ENCODE measurements at regions not wholly inside any gene's neighbourhood (a gene's known extent, or its start where the extent isn't known, plus 50 kb on each side); places are given as distances from the start of the nearest gene placed in this dataset.

- peak; percentile 59 for ATAC-seq
- Mint-ChIP-seq H3K36me3 (no peaks in the 10 kb centered on the region), H3K27ac (no peak overlapping the region), H3K9me3 (peaks cover 11% of the 10 kb centered on the region), H3K4me1 (peaks cover 6% of the 10 kb centered on the region), H3K4me3 (no peak overlapping the region)
- DNase-seq (ENCODE audit: low spot score in 2 of 2), result no peak
These were observed 278.4 kb downstream of the TMX3 start for GRCh38 chr18:68436485-68436884.

GRCh38 chr18:68435581-68435980 lies 279.3 kb downstream of the TMX3 start:
- no peak for DNase-seq (ENCODE audit: low spot score in 2 of 2)
- no peak overlapping the region for H3K4me3 Mint-ChIP-seq
- H3K9me3 Mint-ChIP-seq, result peaks cover 11% of the 10 kb centered on the region
- no peak for ATAC-seq
- H3K27ac Mint-ChIP-seq, result no peak overlapping the region
- H3K36me3 Mint-ChIP-seq, result no peaks in the 10 kb centered on the region
- H3K4me1 Mint-ChIP-seq, result peaks cover 6% of the 10 kb centered on the region

DNA sequence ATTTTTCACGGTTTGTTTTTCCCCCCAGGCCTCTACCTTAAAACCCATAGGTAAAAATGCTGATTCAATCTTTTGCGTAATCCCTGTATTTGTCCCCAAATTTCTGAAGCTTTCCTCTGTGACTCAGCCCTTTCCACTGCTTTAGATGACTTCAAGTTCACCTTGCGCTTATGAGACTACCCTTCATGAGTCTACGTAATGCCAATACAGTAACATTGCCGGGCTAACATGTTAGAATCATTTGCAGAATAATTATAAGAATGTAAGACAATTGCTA lies 283.0 kb downstream of the TMX3 start:
- no peak for DNase-seq (ENCODE audit: low spot score in 2 of 2)
- Mint-ChIP-seq H3K9me3 (peaks cover 7% of the 10 kb centered on the region), H3K36me3 (no peaks in the 10 kb centered on the region), H3K27ac (no peak overlapping the region), H3K4me1 (peaks cover 6% of the 10 kb centered on the region), H3K4me3 (no peak overlapping the region)
- ATAC-seq, result no peak

GRCh38 chr18:68431111-68431921 lies 283.6 kb downstream of the TMX3 start:
- DNase-seq (ENCODE audit: low spot score in 2 of 2) (no peak), ATAC-seq (peak; percentile 34)
- H3K27ac Mint-ChIP-seq, result no peak overlapping the region
- H3K9me3 Mint-ChIP-seq, result peaks cover 5% of the 10 kb centered on the region
- H3K4me3 Mint-ChIP-seq, result no peak overlapping the region
- peaks cover 2% of the 10 kb centered on the region for H3K4me1 Mint-ChIP-seq
- H3K36me3 Mint-ChIP-seq, result no peaks in the 10 kb centered on the region

DNA sequence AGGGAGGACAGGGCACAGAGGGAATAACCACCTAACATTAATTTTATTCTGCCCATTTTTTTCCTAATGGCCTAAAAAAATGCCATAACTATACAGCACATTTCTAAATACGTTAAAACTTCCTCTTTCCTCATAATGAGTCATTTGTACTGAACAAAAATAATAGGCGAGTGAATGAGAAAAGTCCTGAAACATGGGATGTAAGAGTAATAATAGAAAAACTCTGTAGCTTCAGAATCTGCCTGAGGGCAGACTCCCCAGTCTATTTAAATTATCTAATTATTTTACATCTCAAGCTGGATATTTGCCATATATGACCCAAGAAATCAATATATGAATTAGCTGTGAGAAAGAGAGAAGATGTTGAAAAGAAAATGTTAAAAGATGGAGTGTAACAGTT lies 285.1 kb downstream of the TMX3 start:
- peaks cover 3% of the 10 kb centered on the region for H3K9me3 Mint-ChIP-seq
- H3K27ac Mint-ChIP-seq, result no peak overlapping the region
- no peaks in the 10 kb centered on the region for H3K4me1 Mint-ChIP-seq
- no peak for ATAC-seq
- no peak for DNase-seq (ENCODE audit: low spot score in 2 of 2)
- H3K36me3 Mint-ChIP-seq, result no peaks in the 10 kb centered on the region
- no peak overlapping the region for H3K4me3 Mint-ChIP-seq

- peaks cover 3% of the 10 kb centered on the region for H3K9me3 Mint-ChIP-seq
- DNase-seq (ENCODE audit: low spot score in 2 of 2) (no peak), ATAC-seq (no peak)
- H3K36me3 Mint-ChIP-seq, result no peaks in the 10 kb centered on the region
- no peak overlapping the region for H3K27ac Mint-ChIP-seq
- no peak overlapping the region for H3K4me3 Mint-ChIP-seq
- H3K4me1 Mint-ChIP-seq, result no peaks in the 10 kb centered on the region
These were observed 285.8 kb downstream of the TMX3 start for GRCh38 chr18:68429111-68429510.

DNA sequence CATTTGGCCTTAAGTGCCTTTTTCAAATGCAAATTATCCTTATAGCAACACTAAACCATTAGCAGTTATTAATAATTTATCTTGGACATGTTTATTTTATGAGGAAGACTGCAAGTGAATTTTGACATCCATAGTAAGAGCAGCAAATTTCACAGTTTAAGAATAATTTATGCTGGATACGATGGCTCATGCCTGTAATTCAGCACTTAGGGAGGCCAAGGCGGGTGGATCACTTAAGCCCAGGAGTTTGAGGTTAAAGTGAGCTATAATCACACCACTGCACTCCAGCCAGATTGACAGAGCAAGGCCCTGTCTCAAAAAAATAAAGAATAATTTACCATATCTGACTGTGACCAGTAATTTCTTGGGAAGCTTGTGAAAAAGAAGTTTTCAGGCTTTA lies 286.2 kb downstream of the TMX3 start:
- H3K4me1 Mint-ChIP-seq, result no peaks in the 10 kb centered on the region
- H3K4me3 Mint-ChIP-seq, result no peak overlapping the region
- H3K27ac Mint-ChIP-seq, result no peak overlapping the region
- no peak for ATAC-seq
- H3K36me3 Mint-ChIP-seq, result no peaks in the 10 kb centered on the region
- H3K9me3 Mint-ChIP-seq, result peaks cover 3% of the 10 kb centered on the region
- DNase-seq (ENCODE audit: low spot score in 2 of 2), result no peak

DNA sequence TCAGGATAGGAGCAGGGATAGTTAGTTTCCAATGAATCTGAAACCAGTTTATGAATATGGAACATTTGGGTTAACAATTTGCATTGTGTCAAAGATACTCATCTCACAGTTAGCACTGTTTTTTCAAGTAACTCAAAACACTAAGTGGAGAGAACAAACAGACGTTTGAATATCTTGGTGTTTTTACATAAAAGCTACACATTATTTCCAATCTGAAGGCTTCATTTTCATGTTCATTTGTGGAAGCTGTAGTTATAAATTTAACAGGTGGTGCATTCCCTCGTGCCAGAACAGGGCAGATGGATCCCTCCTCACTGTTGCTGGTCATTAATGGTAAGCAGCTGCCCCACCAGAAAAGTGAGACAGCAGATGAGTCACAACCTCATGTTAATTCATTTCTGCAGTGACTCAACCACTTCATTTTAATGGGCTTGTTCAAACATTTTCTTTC lies 286.9 kb downstream of the TMX3 start:
- Mint-ChIP-seq H3K27ac (no peak overlapping the region), H3K36me3 (no peaks in the 10 kb centered on the region), H3K4me3 (no peak overlapping the region), H3K9me3 (no peaks in the 10 kb centered on the region), H3K4me1 (no peaks in the 10 kb centered on the region)
- no peak for ATAC-seq
- DNase-seq (ENCODE audit: low spot score in 2 of 2), result no peak

DNA sequence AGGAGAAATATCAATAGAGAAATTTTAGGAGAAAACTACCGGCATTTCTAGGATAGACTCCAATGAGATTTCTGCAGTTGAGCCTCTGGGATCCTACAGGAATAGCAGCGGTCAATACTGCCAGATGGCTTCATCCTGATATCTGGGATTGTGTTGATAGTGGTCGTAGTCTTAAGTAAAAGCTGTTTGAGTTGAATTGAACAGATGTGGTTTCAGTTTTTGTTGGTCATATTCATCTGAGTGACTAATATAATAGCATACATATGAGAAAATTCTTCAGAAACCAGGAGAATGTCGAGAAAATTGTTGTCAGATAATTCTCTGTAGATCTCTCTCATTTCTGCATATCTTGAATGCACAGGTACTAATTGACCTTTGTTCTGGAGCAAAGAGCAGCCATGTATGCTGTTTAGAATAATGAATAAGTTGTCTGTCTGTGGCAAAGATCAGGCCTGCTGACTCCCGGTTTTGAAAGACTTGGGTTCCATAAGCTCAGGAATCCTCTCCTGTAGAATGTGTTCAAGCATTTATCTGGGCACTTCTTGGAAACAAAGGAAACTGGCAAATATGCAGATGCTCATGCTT lies 288.1 kb downstream of the TMX3 start:
- H3K9me3 Mint-ChIP-seq, result no peaks in the 10 kb centered on the region
- no peak for DNase-seq (ENCODE audit: low spot score in 2 of 2)
- no peak overlapping the region for H3K27ac Mint-ChIP-seq
- ATAC-seq, result no peak
- H3K4me1 Mint-ChIP-seq, result no peaks in the 10 kb centered on the region
- no peaks in the 10 kb centered on the region for H3K36me3 Mint-ChIP-seq
- no peak overlapping the region for H3K4me3 Mint-ChIP-seq

- DNase-seq (ENCODE audit: low spot score in 2 of 2), result no peak
- H3K9me3 Mint-ChIP-seq, result no peaks in the 10 kb centered on the region
- H3K4me1 Mint-ChIP-seq, result no peaks in the 10 kb centered on the region
- no peak overlapping the region for H3K27ac Mint-ChIP-seq
- no peaks in the 10 kb centered on the region for H3K36me3 Mint-ChIP-seq
- ATAC-seq, result no peak
- H3K4me3 Mint-ChIP-seq, result no peak overlapping the region
These were observed 296.0 kb downstream of the TMX3 start for GRCh38 chr18:68418881-68419280.

DNA sequence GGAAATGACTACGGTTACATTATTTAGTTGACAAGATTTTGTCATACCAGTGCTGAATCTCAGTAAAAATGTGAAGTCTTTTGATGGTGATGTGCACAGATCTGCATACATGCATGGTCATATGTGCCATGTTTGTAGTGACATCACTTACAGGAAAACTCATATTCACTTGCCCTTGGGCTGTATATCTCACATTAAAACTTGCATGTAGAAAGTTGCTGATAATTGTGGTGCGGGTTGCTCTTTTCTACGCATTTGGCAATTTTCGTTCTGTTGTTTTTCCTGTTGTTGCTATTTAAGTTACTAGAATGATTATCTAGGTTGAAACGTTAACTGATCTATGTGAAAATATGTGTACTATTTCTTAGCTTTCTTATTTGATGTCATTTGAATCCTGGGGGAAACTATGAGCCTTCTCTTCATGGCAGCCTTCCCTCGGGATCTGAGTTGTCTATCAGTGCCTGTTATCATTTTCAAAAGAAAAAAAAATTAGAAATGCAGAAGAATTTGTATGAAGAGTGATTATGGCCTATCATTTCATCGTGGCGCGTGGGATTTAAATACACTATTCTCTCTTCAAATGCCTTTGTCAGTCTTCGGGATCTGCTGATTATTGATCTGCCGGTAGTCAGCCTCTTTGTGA lies 296.6 kb downstream of the TMX3 start:
- ATAC-seq (no peak), DNase-seq (ENCODE audit: low spot score in 2 of 2) (no peak)
- Mint-ChIP-seq H3K9me3 (no peaks in the 10 kb centered on the region), H3K4me3 (no peak overlapping the region), H3K36me3 (no peaks in the 10 kb centered on the region), H3K27ac (no peak overlapping the region), H3K4me1 (no peaks in the 10 kb centered on the region)

DNA sequence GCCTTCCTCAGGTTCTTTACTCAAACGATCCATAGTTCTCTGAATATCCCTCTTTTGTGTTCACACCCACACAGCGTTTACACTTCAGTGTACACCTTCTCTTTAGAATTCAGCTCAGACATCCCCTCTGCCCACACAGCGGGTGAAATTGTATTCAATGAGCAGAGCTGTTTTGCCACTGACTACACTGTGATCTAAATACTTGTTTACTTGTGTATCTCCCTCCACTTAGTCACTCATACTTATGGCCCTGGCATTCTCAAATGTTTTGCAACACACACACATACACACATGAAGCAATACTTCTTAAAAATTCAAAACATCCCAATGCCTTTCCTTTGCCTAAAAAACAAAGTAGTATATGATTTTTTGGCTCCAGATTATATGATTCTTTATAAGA lies 297.1 kb downstream of the TMX3 start:
- Mint-ChIP-seq H3K27ac (no peak overlapping the region), H3K4me3 (no peak overlapping the region), H3K4me1 (no peaks in the 10 kb centered on the region), H3K36me3 (no peaks in the 10 kb centered on the region), H3K9me3 (no peaks in the 10 kb centered on the region)
- no peak for DNase-seq (ENCODE audit: low spot score in 2 of 2)
- no peak for ATAC-seq

GRCh38 chr18:68417166-68417799 lies 297.6 kb downstream of the TMX3 start:
- Mint-ChIP-seq H3K27ac (no peak overlapping the region), H3K4me1 (no peaks in the 10 kb centered on the region), H3K9me3 (no peaks in the 10 kb centered on the region), H3K36me3 (no peaks in the 10 kb centered on the region), H3K4me3 (no peak overlapping the region)
- ATAC-seq (no peak), DNase-seq (ENCODE audit: low spot score in 2 of 2) (no peak)

- Mint-ChIP-seq H3K4me1 (no peaks in the 10 kb centered on the region), H3K9me3 (no peaks in the 10 kb centered on the region)
These were observed 300.5 kb downstream of the TMX3 start for GRCh38 chr18:68414407-68414806.

DNA sequence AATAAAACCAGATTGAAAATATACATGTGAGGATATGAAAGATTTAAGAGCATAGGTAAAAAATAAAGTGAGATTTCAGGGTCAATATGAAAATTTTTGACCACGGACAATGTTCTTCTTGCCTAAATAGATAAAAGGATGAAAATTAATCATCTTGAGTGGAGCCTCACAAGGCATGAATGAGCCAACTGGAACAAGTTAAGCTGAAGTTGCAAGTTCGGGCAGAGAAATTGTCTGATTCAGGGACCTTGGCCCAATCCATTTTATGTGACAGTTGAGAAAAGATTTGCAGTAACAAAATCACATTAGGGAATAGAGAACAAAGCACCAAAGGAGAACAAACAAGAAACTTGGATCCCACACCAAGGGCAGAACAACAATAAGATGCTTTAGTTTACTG lies 305.3 kb downstream of the TMX3 start:
- H3K36me3 Mint-ChIP-seq, result no peaks in the 10 kb centered on the region
- DNase-seq (ENCODE audit: low spot score in 2 of 2), result no peak
- H3K4me3 Mint-ChIP-seq, result no peak overlapping the region

More at GRCh38 chr18:68414407-68414806, 300.5 kb downstream of the TMX3 start:
- H3K4me3 Mint-ChIP-seq, result no peak overlapping the region
- ATAC-seq (no peak), DNase-seq (ENCODE audit: low spot score in 2 of 2) (no peak)
- H3K36me3 Mint-ChIP-seq, result no peaks in the 10 kb centered on the region
- H3K27ac Mint-ChIP-seq, result no peak overlapping the region

DNA sequence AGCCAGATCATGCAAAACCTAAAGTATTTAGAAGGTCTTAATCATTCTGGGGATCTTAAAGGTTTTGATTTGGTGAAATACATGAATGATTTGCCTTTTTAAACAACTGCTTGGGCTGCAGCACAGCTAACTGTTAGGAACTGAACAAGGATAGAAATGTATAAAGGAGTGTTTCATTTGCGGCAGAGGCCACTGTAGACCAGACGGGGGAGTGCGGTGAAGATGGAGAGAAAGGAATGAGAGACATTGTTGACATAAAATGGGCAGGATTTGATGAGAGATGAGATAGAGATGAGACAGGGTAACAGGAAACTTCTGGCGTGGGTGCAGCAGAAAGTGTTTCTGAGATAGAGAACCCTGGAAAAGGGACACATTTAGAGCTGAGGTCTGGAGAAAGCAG lies 308.1 kb downstream of the TMX3 start:
- H3K27ac Mint-ChIP-seq, result no peak overlapping the region
- H3K4me3 Mint-ChIP-seq, result no peak overlapping the region
- H3K36me3 Mint-ChIP-seq, result no peaks in the 10 kb centered on the region
- DNase-seq (ENCODE audit: low spot score in 2 of 2) (no peak), ATAC-seq (no peak)
- no peaks in the 10 kb centered on the region for H3K4me1 Mint-ChIP-seq
- peaks cover 2% of the 10 kb centered on the region for H3K9me3 Mint-ChIP-seq

More for the DNA sequence above, 305.3 kb downstream of the TMX3 start:
- H3K4me1 Mint-ChIP-seq, result no peaks in the 10 kb centered on the region
- no peak for ATAC-seq
- H3K27ac Mint-ChIP-seq, result no peak overlapping the region
- peaks cover 2% of the 10 kb centered on the region for H3K9me3 Mint-ChIP-seq
